ENCODE measurements at regions not wholly inside any gene's neighbourhood (a gene's known extent, or its start where the extent isn't known, plus 50 kb on each side); places are given as distances from the start of the nearest gene placed in this dataset.

DNA sequence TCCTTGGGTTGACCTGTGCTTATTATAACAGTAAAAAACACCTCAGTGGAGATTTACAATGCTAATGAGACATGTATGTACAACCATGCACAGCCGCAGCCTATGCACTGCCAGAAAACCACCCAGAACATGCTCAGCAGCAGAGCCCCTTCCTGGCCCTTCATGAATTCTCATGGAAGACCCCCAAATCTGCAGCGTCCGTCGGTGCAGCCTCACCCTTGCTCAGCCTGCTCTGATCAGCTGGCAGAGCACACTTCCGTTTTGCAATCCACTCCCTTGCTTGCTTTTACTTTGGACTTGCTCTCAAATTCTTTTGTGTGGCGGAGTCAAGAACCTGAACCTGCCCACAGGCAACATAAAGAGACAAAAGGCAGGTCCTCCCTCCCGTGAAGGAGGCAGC lies 378.2 kb upstream of the SULF2 start:
- Histone ChIP-seq H3K27me3 (ENCODE audit: low read depth, low read length) (no peaks in the 10 kb centered on the region), H3K27ac (ENCODE audit: low read length) (no peak overlapping the region), H3K36me3 (ENCODE audit: control insufficient read depth in 1 of 2, insufficient read depth in 2 of 2, low read length in 2 of 2) (no peaks in the 10 kb centered on the region), H3K4me3 (ENCODE audit: low read depth in 1 of 2, low read length in 2 of 2) (no peak overlapping the region), H3K9me3 (ENCODE audit: control insufficient read depth in 1 of 2, low read length in 2 of 2) (no peaks in the 10 kb centered on the region), H3K4me1 (ENCODE audit: control insufficient read depth in 1 of 2, insufficient read depth in 2 of 2, low read length in 2 of 2) (no peaks in the 10 kb centered on the region)

DNA sequence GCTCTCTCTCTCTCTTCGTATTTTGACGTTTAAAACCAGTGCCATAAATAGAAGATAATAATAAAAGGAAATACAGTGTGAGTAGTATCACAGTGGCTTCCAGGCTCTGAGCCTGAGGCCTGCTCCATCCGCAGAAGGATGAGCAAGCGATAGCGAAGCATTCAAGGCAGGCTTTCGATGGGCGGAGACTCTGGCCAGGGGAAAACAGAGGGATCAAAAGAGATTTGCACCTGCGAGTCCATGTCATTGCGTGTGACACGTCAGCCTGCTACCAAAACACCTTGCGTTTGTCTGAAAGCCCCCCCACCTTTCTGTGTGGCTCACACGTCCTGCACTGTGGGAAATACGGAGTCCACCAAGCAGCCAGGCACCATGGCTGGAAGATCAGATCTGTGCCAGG lies 377.3 kb upstream of the SULF2 start:
- Histone ChIP-seq H3K27me3 (ENCODE audit: low read depth, low read length) (no peaks in the 10 kb centered on the region), H3K36me3 (ENCODE audit: control insufficient read depth in 1 of 2, insufficient read depth in 2 of 2, low read length in 2 of 2) (no peaks in the 10 kb centered on the region)

DNA sequence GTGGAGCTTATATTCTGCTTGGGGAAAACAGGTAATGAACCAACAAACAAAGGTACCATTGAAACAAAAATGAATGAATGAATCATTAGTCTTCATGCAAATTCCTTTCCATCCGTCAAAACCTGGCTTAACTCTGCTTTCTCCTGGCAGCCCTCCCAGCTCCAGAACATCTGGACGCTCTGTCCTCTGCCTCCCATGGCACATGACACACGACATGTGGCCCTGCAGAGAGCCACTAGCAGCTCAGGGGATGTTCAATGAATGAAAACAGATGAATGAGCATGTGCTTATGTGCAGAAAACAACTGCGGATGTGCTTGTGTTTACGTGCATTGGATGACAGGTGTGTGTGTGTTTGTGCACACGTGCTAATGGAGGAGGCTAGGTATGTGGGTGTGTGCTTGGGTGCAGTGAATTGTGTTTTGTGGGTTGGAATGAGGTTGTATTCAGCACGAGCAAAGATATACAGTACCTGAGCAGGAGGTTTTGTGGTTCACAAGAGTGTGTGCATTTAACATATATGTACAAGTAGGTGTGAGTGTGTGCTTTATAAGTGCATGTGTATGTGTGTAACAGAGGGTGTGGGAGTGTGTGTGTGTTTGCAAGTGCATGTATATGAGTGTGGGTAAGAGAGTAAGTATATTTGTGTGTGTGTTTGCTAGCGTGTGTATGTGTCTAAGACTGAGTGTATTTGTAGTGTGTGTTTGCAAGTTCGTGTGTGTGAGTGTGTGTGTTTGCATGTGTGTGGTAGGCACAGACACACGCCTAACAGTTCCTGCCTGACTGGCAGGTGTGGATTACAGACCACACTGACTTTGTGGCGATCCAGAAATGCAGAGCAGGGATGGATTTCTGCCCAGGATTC lies 374.1 kb upstream of the SULF2 start:
- Histone ChIP-seq H3K27ac (ENCODE audit: low read length) (no peak overlapping the region), H3K36me3 (ENCODE audit: control insufficient read depth in 1 of 2, insufficient read depth in 2 of 2, low read length in 2 of 2) (no peaks in the 10 kb centered on the region), H3K4me3 (ENCODE audit: low read depth in 1 of 2, low read length in 2 of 2) (no peak overlapping the region), H3K9me3 (ENCODE audit: control insufficient read depth in 1 of 2, low read length in 2 of 2) (peaks cover 0 to 4% of the 10 kb centered on the region in 2 donors), H3K27me3 (ENCODE audit: low read depth, low read length) (no peaks in the 10 kb centered on the region), H3K4me1 (ENCODE audit: control insufficient read depth in 1 of 2, insufficient read depth in 2 of 2, low read length in 2 of 2) (no peaks in the 10 kb centered on the region)

More for the DNA sequence above, 377.3 kb upstream of the SULF2 start:
- Histone ChIP-seq H3K9me3 (ENCODE audit: control insufficient read depth in 1 of 2, low read length in 2 of 2) (no peaks in the 10 kb centered on the region), H3K27ac (ENCODE audit: low read length) (no peak overlapping the region), H3K4me1 (ENCODE audit: control insufficient read depth in 1 of 2, insufficient read depth in 2 of 2, low read length in 2 of 2) (no peaks in the 10 kb centered on the region), H3K4me3 (ENCODE audit: low read depth in 1 of 2, low read length in 2 of 2) (no peak overlapping the region)

DNA sequence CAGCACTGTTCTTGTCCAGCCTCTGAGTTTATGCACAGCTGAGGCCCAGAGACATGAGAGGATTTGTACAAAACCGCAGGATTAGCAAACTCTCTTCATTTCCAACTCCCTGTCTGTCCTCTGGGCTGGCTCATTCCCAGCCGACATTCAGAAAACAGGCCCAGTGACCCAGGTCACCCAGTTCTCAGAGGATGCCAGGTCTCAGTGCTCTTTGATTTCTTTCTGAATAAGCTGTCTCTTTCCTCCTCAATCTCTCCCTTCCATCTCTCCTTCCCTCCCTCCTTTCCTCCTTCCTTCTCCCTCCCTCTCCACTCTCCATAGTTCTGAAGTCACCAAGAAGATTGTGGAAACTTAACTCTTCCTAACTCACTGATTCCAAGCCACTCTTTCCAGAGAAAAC lies 372.7 kb upstream of the SULF2 start:
- H3K4me1 ChIP-seq (ENCODE audit: control insufficient read depth in 1 of 2, insufficient read depth in 2 of 2, low read length in 2 of 2) = no peaks in the 10 kb centered on the region
- no peaks in the 10 kb centered on the region for H3K27me3 ChIP-seq (ENCODE audit: low read depth, low read length)
- no peak overlapping the region for H3K4me3 ChIP-seq (ENCODE audit: low read depth in 1 of 2, low read length in 2 of 2)
- no peaks in the 10 kb centered on the region for H3K36me3 ChIP-seq (ENCODE audit: control insufficient read depth in 1 of 2, insufficient read depth in 2 of 2, low read length in 2 of 2)
- peaks cover 0 to 4% of the 10 kb centered on the region in 2 donors for H3K9me3 ChIP-seq (ENCODE audit: control insufficient read depth in 1 of 2, low read length in 2 of 2)
- H3K27ac ChIP-seq (ENCODE audit: low read length) = no peak overlapping the region

DNA sequence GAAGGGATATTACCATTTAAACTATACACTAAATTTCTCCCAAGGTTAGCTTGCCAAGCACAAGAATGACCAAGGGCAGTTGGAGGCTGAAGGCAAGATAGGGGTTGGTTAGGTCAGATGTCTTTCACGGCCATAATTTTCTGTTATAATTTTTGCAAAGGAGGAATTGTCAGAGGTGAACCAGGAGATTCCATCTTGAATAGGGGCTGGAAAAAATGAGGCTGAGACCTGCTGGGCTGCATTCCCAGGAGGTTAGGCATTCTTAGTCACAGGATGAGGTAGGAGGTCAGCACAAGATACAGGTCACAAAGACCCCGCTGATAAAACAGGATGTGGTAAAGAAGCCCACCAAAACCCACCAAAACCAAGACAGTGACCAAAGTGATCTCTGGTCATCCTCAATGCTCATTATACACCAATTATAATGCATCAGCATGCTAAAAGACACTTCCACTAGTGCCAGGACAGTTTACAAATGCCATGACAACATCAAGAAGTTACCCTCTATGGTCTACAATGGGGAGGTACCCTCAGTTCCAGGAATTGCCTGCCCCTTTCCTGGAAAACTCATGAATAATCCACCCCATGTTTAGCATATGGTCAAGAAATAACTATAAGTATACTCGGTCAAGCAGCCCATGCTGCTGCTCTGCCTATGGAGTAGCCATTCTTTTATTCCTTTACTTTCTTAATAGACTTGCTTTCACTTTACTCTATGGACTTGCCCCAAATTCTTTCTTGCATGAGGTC lies 371.8 kb upstream of the SULF2 start:
- H3K4me1 ChIP-seq (ENCODE audit: control insufficient read depth in 1 of 2, insufficient read depth in 2 of 2, low read length in 2 of 2) = no peaks in the 10 kb centered on the region
- H3K9me3 ChIP-seq (ENCODE audit: control insufficient read depth in 1 of 2, low read length in 2 of 2) = peaks cover 0 to 4% of the 10 kb centered on the region in 2 donors
- H3K4me3 ChIP-seq (ENCODE audit: low read depth in 1 of 2, low read length in 2 of 2) = no peak overlapping the region
- H3K27me3 ChIP-seq (ENCODE audit: low read depth, low read length) = no peaks in the 10 kb centered on the region
- no peaks in the 10 kb centered on the region for H3K36me3 ChIP-seq (ENCODE audit: control insufficient read depth in 1 of 2, insufficient read depth in 2 of 2, low read length in 2 of 2)
- H3K27ac ChIP-seq (ENCODE audit: low read length) = no peak overlapping the region

DNA sequence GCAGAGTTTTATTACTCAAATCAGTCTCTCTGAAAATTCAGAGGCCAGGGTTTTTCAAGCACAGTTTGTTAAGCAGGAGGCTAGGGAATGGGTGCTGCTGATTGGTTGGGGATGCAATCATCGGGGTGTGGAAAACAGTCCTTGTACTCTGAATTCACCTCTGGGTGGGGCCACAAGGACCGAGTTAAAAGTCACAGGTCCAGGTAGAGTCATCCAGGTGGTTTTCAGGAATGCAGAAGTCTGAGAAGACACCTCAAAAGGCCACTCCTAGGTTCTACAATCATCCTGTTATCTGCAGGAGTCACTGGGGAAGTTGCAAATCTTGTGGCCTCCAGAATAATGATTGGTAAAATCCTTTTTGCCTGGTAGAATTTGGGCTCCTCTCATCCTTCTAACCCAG lies 371.2 kb upstream of the SULF2 start:
- Histone ChIP-seq H3K4me1 (ENCODE audit: control insufficient read depth in 1 of 2, insufficient read depth in 2 of 2, low read length in 2 of 2) (no peaks in the 10 kb centered on the region), H3K36me3 (ENCODE audit: control insufficient read depth in 1 of 2, insufficient read depth in 2 of 2, low read length in 2 of 2) (no peaks in the 10 kb centered on the region), H3K27ac (ENCODE audit: low read length) (no peak overlapping the region), H3K4me3 (ENCODE audit: low read depth in 1 of 2, low read length in 2 of 2) (no peak overlapping the region), H3K27me3 (ENCODE audit: low read depth, low read length) (no peaks in the 10 kb centered on the region), H3K9me3 (ENCODE audit: control insufficient read depth in 1 of 2, low read length in 2 of 2) (peaks cover 0 to 4% of the 10 kb centered on the region in 2 donors)

DNA sequence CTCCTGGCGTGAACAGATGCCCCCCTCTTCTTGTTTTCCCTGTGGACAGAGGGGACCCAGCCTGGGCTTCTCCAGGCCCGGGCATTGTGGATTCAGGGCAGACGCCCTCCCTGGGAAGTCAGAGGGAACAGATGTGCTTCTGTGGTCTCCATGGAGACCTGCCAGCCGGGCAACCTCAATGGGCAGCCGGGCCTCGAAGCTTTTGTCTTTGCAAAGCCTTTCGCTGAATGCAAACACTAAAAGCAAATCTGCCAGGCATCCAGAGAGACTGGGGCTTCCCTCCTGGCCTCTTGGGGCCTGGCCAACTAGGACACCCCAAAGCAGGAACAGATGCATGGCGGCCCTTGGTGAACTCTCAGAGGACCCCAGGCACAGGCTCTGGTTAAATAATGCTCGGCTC lies 370.0 kb upstream of the SULF2 start:
- no peaks in the 10 kb centered on the region for H3K4me1 ChIP-seq (ENCODE audit: control insufficient read depth in 1 of 2, insufficient read depth in 2 of 2, low read length in 2 of 2)
- H3K27me3 ChIP-seq (ENCODE audit: low read depth, low read length) = no peaks in the 10 kb centered on the region
- H3K36me3 ChIP-seq (ENCODE audit: control insufficient read depth in 1 of 2, insufficient read depth in 2 of 2, low read length in 2 of 2) = no peaks in the 10 kb centered on the region
- H3K4me3 ChIP-seq (ENCODE audit: low read depth in 1 of 2, low read length in 2 of 2) = no peak overlapping the region
- no peak overlapping the region for H3K27ac ChIP-seq (ENCODE audit: low read length)
- peaks cover 0 to 4% of the 10 kb centered on the region in 2 donors for H3K9me3 ChIP-seq (ENCODE audit: control insufficient read depth in 1 of 2, low read length in 2 of 2)

DNA sequence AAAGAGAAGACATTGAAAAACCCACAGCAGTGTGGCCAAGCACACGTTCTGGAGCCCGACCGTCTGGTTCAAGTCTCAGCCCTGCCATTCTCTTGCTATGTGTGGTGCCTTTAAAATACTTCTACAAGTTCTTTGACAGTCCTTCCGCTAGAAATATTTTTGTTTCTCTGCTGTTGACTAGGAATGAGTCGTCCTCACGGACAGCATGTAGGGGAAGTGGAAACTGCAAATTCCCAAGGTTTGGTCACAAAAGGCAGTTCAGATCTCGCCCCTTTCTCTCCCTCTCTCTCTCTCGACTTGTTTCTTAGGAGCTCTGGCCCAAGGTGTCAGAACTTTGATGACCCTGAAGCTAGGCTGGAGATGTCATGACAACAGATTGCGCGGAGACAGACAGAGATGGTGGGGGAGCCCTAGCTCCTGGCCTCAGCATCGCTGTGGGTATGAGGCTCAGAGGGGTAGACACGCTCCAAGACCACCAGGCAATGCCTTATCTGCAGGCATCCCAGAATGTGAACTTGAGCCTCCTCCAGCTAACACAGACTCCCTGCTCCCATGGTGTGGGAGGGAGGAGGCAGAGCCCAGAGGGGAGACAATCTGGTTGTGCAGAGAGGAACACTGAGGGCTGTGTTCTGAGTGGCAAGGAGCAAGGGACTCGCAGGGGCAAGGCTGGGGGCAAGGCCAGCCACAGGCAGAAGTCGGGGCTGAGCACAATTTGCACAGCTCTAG lies 368.9 kb upstream of the SULF2 start:
- no peak overlapping the region for H3K4me3 ChIP-seq (ENCODE audit: low read depth in 1 of 2, low read length in 2 of 2)
- no peaks in the 10 kb centered on the region for H3K36me3 ChIP-seq (ENCODE audit: control insufficient read depth in 1 of 2, insufficient read depth in 2 of 2, low read length in 2 of 2)
- H3K9me3 ChIP-seq (ENCODE audit: control insufficient read depth in 1 of 2, low read length in 2 of 2) = peaks cover 0 to 4% of the 10 kb centered on the region in 2 donors
- no peaks in the 10 kb centered on the region for H3K27me3 ChIP-seq (ENCODE audit: low read depth, low read length)
- H3K27ac ChIP-seq (ENCODE audit: low read length) = no peak overlapping the region
- H3K4me1 ChIP-seq (ENCODE audit: control insufficient read depth in 1 of 2, insufficient read depth in 2 of 2, low read length in 2 of 2) = no peaks in the 10 kb centered on the region

DNA sequence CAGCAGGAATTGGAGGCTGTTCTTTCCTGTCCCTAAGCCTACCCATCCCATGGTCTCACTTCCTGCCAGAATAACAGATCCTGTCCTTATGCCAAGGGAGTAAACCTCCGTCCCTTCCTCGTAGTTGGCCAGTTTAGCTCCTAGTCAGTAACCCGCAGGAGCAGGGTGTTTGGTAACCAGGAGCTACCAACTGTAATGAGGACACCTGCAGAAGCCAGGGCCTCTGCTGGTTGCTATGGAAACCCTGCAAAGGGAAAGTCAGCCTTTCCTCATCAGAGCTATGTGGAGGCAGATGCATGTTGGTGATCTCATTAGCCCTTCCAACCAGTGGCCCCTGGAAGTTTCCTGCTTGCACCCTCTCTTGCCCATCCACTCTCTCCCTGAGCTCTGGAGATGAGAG lies 368.2 kb upstream of the SULF2 start:
- Histone ChIP-seq H3K36me3 (ENCODE audit: control insufficient read depth in 1 of 2, insufficient read depth in 2 of 2, low read length in 2 of 2) (no peaks in the 10 kb centered on the region), H3K9me3 (ENCODE audit: control insufficient read depth in 1 of 2, low read length in 2 of 2) (peaks cover 0 to 4% of the 10 kb centered on the region in 2 donors), H3K4me3 (ENCODE audit: low read depth in 1 of 2, low read length in 2 of 2) (no peak overlapping the region), H3K4me1 (ENCODE audit: control insufficient read depth in 1 of 2, insufficient read depth in 2 of 2, low read length in 2 of 2) (no peaks in the 10 kb centered on the region), H3K27me3 (ENCODE audit: low read depth, low read length) (no peaks in the 10 kb centered on the region), H3K27ac (ENCODE audit: low read length) (no peak overlapping the region)

DNA sequence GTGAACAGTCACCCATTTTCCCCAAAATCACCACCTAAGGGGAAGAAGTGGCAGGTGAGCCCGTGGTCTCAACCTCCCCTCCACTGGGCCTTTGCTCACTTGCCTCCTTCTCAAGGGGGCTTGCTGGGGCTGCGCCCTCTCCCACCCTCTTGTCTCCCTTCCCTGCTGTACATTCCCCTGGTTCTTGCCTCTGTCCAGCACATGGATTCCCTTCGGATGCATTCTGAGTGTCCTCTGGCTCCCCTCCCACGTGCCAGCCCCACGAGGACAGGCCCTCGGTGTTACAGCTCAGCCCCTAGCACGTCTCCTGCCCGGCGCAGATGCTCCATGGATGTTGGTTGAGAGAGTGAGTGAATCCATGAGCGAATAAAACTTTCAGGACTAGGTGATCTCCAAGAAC lies 367.8 kb upstream of the SULF2 start:
- Histone ChIP-seq H3K36me3 (ENCODE audit: control insufficient read depth in 1 of 2, insufficient read depth in 2 of 2, low read length in 2 of 2) (no peaks in the 10 kb centered on the region), H3K9me3 (ENCODE audit: control insufficient read depth in 1 of 2, low read length in 2 of 2) (peaks cover 0 to 4% of the 10 kb centered on the region in 2 donors), H3K4me1 (ENCODE audit: control insufficient read depth in 1 of 2, insufficient read depth in 2 of 2, low read length in 2 of 2) (no peaks in the 10 kb centered on the region), H3K27me3 (ENCODE audit: low read depth, low read length) (no peaks in the 10 kb centered on the region), H3K27ac (ENCODE audit: low read length) (no peak overlapping the region), H3K4me3 (ENCODE audit: low read depth in 1 of 2, low read length in 2 of 2) (no peak overlapping the region)

DNA sequence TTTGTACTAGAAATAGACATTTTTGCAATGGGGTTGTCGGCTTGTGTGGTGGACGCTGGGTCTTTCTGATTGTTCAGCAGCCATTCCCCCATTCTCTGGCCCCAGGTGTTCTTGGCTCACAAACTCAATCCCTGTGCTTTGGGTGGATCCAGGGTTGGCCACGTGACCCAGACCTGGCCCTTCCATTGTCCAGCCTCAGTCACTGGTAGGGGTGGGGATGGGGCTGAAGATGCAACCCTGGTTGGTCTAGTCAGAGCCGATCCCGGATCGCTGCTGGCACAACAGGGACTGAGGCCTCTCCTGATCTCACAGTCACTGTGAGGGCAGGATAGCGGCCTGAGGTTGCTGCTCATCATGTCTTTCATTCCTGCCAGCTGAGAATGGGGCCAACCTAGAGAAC lies 365.3 kb upstream of the SULF2 start:
- no peaks in the 10 kb centered on the region for H3K27me3 ChIP-seq (ENCODE audit: low read depth, low read length)
- H3K27ac ChIP-seq (ENCODE audit: low read length) = no peak overlapping the region
- no peaks in the 10 kb centered on the region for H3K36me3 ChIP-seq (ENCODE audit: control insufficient read depth in 1 of 2, insufficient read depth in 2 of 2, low read length in 2 of 2)
- H3K4me3 ChIP-seq (ENCODE audit: low read depth in 1 of 2, low read length in 2 of 2) = no peak overlapping the region
- no peaks in the 10 kb centered on the region for H3K4me1 ChIP-seq (ENCODE audit: control insufficient read depth in 1 of 2, insufficient read depth in 2 of 2, low read length in 2 of 2)
- H3K9me3 ChIP-seq (ENCODE audit: control insufficient read depth in 1 of 2, low read length in 2 of 2) = no peaks in the 10 kb centered on the region

Data from muscle layer of duodenum (tissue), 2 donors.